Heart left ventricle (tissue), 13 donors: ENCODE measurements at regions not wholly inside any gene's neighbourhood (a gene's known extent, or its start where the extent isn't known, plus 50 kb on each side); places are given as distances from the start of the nearest gene placed in this dataset.

Experiments used
- POLR2A ChIP-seq, 2 donors: fragments of 450-650 bp; IDR thresholded peaks; one replicate each; pipeline ENCODE4 v1.6.1; 2017; ENCODE audit warnings: antibody characterized with exemption in 2 of 2, mild to moderate bottlenecking in 2 of 2, moderate library complexity in 2 of 2
- TF ChIP-seq, protein P1 (sequence below), 12 donors: fragments of 200-600 bp; sonication (generic) in 4 of 12; IDR thresholded peaks; one replicate each; pipeline versions ENCODE4 v1.5.0 to v1.8.0; 2018 to 2022; ENCODE audit warnings: antibody characterized with exemption in 12 of 12, mild to moderate bottlenecking in 5 of 12
- donor health status: ischemic (EF 13 %, LVEDD 7.1; RV severe dilation, severe dysfunction).
- donor health status: DM: no; HTN: yes; CAD: no.
- donor health status: DM: no; HTN: no; CAD: no.
- donor health status: ischemic (EF 25% LVEDD 6.9; RV normal size, moderate dysfunction).
- donor health status: ischemic (EF 25% LVEDD 5.7; RV mildly dilated, moderate dysfunction).
- donor health status: ischemic (EF 35%, LVEDD 5.7; RV mildly dilated, moderate dysfunction).
- donor health status: nonischemic (EF 11% LVEDD 7.7; RV severe dilation, severe dysfunction).
- donor health status: DM: yes; HTN: yes; CAD: no.
- donor health status: PGD.
- donor health status: ischemic (EF 29% LVEDD 5.4; RV normal size, mild dysfunction).
- donor health status: nonischemic (EF 23%, LVEDD 6.1; RV moderate dilation, normal function).

DNA sequence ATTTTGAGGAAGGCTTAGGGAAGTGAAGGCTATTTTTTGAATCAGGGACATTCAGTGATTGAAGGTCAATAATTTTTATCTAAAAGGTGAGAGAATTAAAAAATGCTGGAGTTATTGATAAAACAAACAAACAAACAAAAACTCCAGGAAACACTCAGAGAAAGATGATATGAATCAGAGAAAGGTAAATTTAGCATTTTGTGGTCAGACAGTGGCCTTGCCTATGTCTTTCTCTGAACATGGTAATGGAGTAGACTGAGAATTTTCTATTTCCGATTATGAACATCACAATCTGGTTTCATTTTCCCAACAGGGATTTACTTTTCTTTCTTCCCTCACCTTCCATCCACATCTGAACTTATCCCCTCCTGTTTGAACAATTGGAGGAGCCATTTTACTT is 353.6 kb upstream of the RIOK2 start:
- TF ChIP-seq POLR2A (IDR thresholded peaks at IDR 0.05) = no peak
- TF ChIP-seq, protein P1, sequence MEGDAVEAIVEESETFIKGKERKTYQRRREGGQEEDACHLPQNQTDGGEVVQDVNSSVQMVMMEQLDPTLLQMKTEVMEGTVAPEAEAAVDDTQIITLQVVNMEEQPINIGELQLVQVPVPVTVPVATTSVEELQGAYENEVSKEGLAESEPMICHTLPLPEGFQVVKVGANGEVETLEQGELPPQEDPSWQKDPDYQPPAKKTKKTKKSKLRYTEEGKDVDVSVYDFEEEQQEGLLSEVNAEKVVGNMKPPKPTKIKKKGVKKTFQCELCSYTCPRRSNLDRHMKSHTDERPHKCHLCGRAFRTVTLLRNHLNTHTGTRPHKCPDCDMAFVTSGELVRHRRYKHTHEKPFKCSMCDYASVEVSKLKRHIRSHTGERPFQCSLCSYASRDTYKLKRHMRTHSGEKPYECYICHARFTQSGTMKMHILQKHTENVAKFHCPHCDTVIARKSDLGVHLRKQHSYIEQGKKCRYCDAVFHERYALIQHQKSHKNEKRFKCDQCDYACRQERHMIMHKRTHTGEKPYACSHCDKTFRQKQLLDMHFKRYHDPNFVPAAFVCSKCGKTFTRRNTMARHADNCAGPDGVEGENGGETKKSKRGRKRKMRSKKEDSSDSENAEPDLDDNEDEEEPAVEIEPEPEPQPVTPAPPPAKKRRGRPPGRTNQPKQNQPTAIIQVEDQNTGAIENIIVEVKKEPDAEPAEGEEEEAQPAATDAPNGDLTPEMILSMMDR (IDR thresholded peaks at IDR 0.05) = no peak
